Lower lobe of right lung (tissue), 2 donors: ENCODE measurements at regions not wholly inside any gene's neighbourhood (a gene's known extent, or its start where the extent isn't known, plus 50 kb on each side); places are given as distances from the start of the nearest gene placed in this dataset.
A peak's percentile ranks its signal among the peaks of the same experiment; 100 is the strongest.

ENCODE experiments used
- ATAC-seq, 2 donors: fragments of 200-7000 bp; cut with Tn5 transposase; one replicate each; pipeline ENCODE4 v1.9.1; 2020 to 2022; ENCODE audit warnings: mild to moderate bottlenecking in 2 of 2, moderate library complexity in 2 of 2
- DNase-seq: peaks from one replicate; pipeline ENCODE4 v3.0.0-alpha.2; 2020
- H3K27ac ChIP-seq: fragments of 200-600 bp; one replicate; pipeline ENCODE4 v1.8.0; 2022
- H3K27me3 ChIP-seq: fragments of 200-600 bp; one replicate; pipeline ENCODE4 v1.8.0; 2022; ENCODE audit warnings: low read depth
- H3K36me3 ChIP-seq: fragments of 200-600 bp; one replicate; pipeline ENCODE4 v1.8.0; 2022; ENCODE audit warnings: mild to moderate bottlenecking
- H3K4me1 ChIP-seq: fragments of 200-600 bp; one replicate; pipeline ENCODE4 v1.8.0; 2022
- H3K4me3 ChIP-seq: fragments of 200-600 bp; one replicate; pipeline ENCODE4 v1.8.0; 2022; ENCODE audit warnings: mild to moderate bottlenecking
- H3K9me3 ChIP-seq: fragments of 200-600 bp; one replicate; pipeline ENCODE4 v1.8.0; 2022
- CTCF ChIP-seq: fragments of 200-600 bp; IDR thresholded peaks from one replicate; pipeline ENCODE4 v1.8.0; 2022; ENCODE audit warnings: antibody characterized with exemption, mild to moderate bottlenecking
- intact Hi-C: fragments of 100-400 bp; cut with DNase I; formaldehyde crosslinking; loops from one replicate; pipeline ENCODE4 v1.11.0; 2022
- donor health status: DM: no; HTN: yes; CAD: no; lungs with severe emphysema.

- ATAC-seq (no peak), DNase-seq (no peak)
- no peak overlapping the region for H3K27ac ChIP-seq
- H3K4me1 ChIP-seq, result no peaks in the 10 kb centered on the region
- intact Hi-C loops, result no loop called here
- TF ChIP-seq CTCF, result no peak
- H3K27me3 ChIP-seq, result no peaks in the 10 kb centered on the region
- no peak overlapping the region for H3K4me3 ChIP-seq
- no peaks in the 10 kb centered on the region for H3K36me3 ChIP-seq
- no peaks in the 10 kb centered on the region for H3K9me3 ChIP-seq
Measured at GRCh38 chrX:45660477-45660876, 459.8 kb upstream of the DIPK2B start.

- Histone ChIP-seq H3K4me3 (no peak overlapping the region), H3K4me1 (no peaks in the 10 kb centered on the region), H3K36me3 (no peaks in the 10 kb centered on the region), H3K27ac (no peak overlapping the region), H3K9me3 (no peaks in the 10 kb centered on the region), H3K27me3 (no peaks in the 10 kb centered on the region)
- no peak for DNase-seq
- no peak for TF ChIP-seq CTCF
- intact Hi-C loops, result no loop called here
- ATAC-seq, result no peak
Measured at GRCh38 chrX:45633419-45633818, 432.7 kb upstream of the DIPK2B start.

GRCh38 chrX:45632506-45632905 is 431.8 kb upstream of the DIPK2B start:
- TF ChIP-seq CTCF, result no peak

GRCh38 chrX:45630078-45630477 is 429.4 kb upstream of the DIPK2B start:
- H3K4me1 ChIP-seq, result no peaks in the 10 kb centered on the region
- no peak for ATAC-seq
- H3K27ac ChIP-seq, result no peak overlapping the region
- no peak overlapping the region for H3K4me3 ChIP-seq
- DNase-seq, result no peak
- H3K27me3 ChIP-seq, result no peaks in the 10 kb centered on the region
- TF ChIP-seq CTCF, result no peak
- H3K9me3 ChIP-seq, result no peaks in the 10 kb centered on the region
- intact Hi-C loops, result no loop called here
- H3K36me3 ChIP-seq, result no peaks in the 10 kb centered on the region

More at GRCh38 chrX:45632506-45632905, 431.8 kb upstream of the DIPK2B start:
- H3K36me3 ChIP-seq, result no peaks in the 10 kb centered on the region
- intact Hi-C loops, result no loop called here
- no peak overlapping the region for H3K4me3 ChIP-seq
- no peak overlapping the region for H3K27ac ChIP-seq
- no peak for DNase-seq
- no peaks in the 10 kb centered on the region for H3K4me1 ChIP-seq
- no peaks in the 10 kb centered on the region for H3K27me3 ChIP-seq
- no peaks in the 10 kb centered on the region for H3K9me3 ChIP-seq
- no peak for ATAC-seq

- TF ChIP-seq CTCF, result no peak
- intact Hi-C loops, result no loop called here
- H3K4me3 ChIP-seq, result no peak overlapping the region
- no peak overlapping the region for H3K27ac ChIP-seq
- DNase-seq (no peak), ATAC-seq (no peak)
- no peaks in the 10 kb centered on the region for H3K27me3 ChIP-seq
- H3K9me3 ChIP-seq, result no peaks in the 10 kb centered on the region
- H3K4me1 ChIP-seq, result no peaks in the 10 kb centered on the region
- H3K36me3 ChIP-seq, result no peaks in the 10 kb centered on the region
Measured at GRCh38 chrX:45628041-45628440, 427.4 kb upstream of the DIPK2B start.

- H3K27ac ChIP-seq, result no peak overlapping the region
Measured at GRCh38 chrX:45623266-45623665, 422.6 kb upstream of the DIPK2B start.

More at GRCh38 chrX:45623266-45623665, 422.6 kb upstream of the DIPK2B start:
- no peak overlapping the region for H3K4me3 ChIP-seq
- H3K27me3 ChIP-seq, result no peaks in the 10 kb centered on the region
- intact Hi-C loops, result no loop called here
- no peak for DNase-seq
- no peaks in the 10 kb centered on the region for H3K4me1 ChIP-seq
- no peaks in the 10 kb centered on the region for H3K9me3 ChIP-seq
- TF ChIP-seq CTCF, result no peak
- no peaks in the 10 kb centered on the region for H3K36me3 ChIP-seq
- peak in 1 of 2 donors; percentile 41 for ATAC-seq
